Chondrocyte (in vitro differentiated cells): ENCODE measurements at regions not wholly inside any gene's neighbourhood (a gene's known extent, or its start where the extent isn't known, plus 50 kb on each side); places are given as distances from the start of the nearest gene placed in this dataset.

Source experiments
- DNase-seq: peaks from one replicate; pipeline ENCODE4 v3.0.0; 2021; ENCODE audit warnings: mixed read lengths, low spot score
- H3K27ac Mint-ChIP-seq: one replicate; pipeline ENCODE4 v1.8.0; 2021; ENCODE audit warnings: mild to moderate bottlenecking, moderate library complexity, mixed read lengths; ENCODE audit not compliant: unreplicated experiment
- H3K27me3 Mint-ChIP-seq: 2 replicates; pipeline ENCODE4 v1.8.0; 2021; ENCODE audit warnings: low read depth, mixed read lengths
- H3K36me3 Mint-ChIP-seq: 2 replicates; pipeline ENCODE4 v1.8.0; 2021; ENCODE audit warnings: low read depth, mixed read lengths
- H3K4me1 Mint-ChIP-seq: 2 replicates; pipeline ENCODE4 v1.8.0; 2021; ENCODE audit warnings: low read depth, mild to moderate bottlenecking, mixed read lengths
- H3K4me3 Mint-ChIP-seq: one replicate; pipeline ENCODE4 v1.8.0; 2021; ENCODE audit warnings: mild to moderate bottlenecking, moderate library complexity, mixed read lengths; ENCODE audit not compliant: unreplicated experiment
- H3K9me3 Mint-ChIP-seq: 2 replicates; pipeline ENCODE4 v1.8.0; 2021; ENCODE audit warnings: low read depth, mixed read lengths
- CTCF ChIP-seq: fragments of 200-600 bp; sonication (generic); IDR thresholded peaks from 2 replicates; pipeline ENCODE4 v1.5.0; 2021; ENCODE audit warnings: antibody characterized with exemption, mild to moderate bottlenecking, moderate library complexity

DNA sequence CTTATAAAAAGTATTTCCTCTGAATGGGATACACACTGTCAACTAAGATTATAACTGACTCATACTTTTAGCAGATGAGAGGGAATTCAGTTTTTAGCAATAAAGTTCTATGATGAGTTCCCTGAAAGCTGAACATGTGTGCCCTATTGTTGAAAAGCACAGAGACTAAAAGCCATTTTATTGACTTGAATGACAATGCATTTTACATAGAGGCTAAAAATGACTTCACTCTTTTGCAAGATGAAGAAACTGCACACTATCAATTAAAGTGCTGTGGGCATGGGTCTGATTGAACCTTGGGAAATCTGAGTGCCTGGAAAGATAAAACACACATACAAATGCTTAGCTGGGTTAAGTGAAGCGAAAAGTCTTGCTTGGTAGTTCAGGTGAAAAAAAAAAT, 633.4 kb downstream of the PDHA2 start:
- H3K27ac Mint-ChIP-seq = no peak overlapping the region
- peaks cover 28% of the 10 kb centered on the region for H3K9me3 Mint-ChIP-seq
- H3K4me1 Mint-ChIP-seq = peaks cover 9% of the 10 kb centered on the region
- H3K27me3 Mint-ChIP-seq = no peaks in the 10 kb centered on the region
- no peak for TF ChIP-seq CTCF
- peaks cover 4% of the 10 kb centered on the region for H3K36me3 Mint-ChIP-seq
- H3K4me3 Mint-ChIP-seq = no peak overlapping the region
- no peak for DNase-seq

- peaks cover 7% of the 10 kb centered on the region for H3K9me3 Mint-ChIP-seq
- H3K36me3 Mint-ChIP-seq = no peaks in the 10 kb centered on the region
- H3K4me1 Mint-ChIP-seq = no peaks in the 10 kb centered on the region
- no peak for DNase-seq
- TF ChIP-seq CTCF = peak; percentile 26
- H3K27ac Mint-ChIP-seq = no peak overlapping the region
- H3K27me3 Mint-ChIP-seq = peaks cover 3% of the 10 kb centered on the region
- no peak overlapping the region for H3K4me3 Mint-ChIP-seq
Observed at GRCh38 chr4:96483308-96484030, 643.6 kb downstream of the PDHA2 start.

DNA sequence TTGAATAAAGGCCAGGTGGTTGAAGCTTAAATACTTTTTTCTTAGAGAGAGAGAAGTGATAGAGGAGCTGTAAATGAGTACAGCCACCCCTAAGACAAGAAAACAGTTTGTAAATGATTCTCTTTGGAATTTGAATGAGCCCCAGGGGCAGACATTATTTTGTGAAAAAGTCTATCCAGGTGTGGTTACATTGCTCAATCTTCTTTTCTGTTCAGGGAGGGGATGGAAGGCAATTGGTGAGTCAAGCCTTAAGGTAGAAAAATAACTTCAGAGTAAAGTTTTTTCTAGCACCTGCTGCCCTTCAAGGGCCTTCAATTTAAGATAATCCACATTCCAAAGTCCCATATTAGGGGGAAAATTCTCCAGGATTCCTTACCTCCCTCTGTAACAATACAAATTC, 646.7 kb downstream of the PDHA2 start:
- peaks cover 7% of the 10 kb centered on the region for H3K9me3 Mint-ChIP-seq
- H3K36me3 Mint-ChIP-seq = no peaks in the 10 kb centered on the region
- no peaks in the 10 kb centered on the region for H3K4me1 Mint-ChIP-seq
- no peak overlapping the region for H3K27ac Mint-ChIP-seq
- H3K27me3 Mint-ChIP-seq = peaks cover 5% of the 10 kb centered on the region
- no peak for DNase-seq
- TF ChIP-seq CTCF = no peak
- H3K4me3 Mint-ChIP-seq = no peak overlapping the region

GRCh38 chr4:96497621-96498020, 657.7 kb downstream of the PDHA2 start:
- DNase-seq = no peak
- Mint-ChIP-seq H3K9me3 (peaks cover 34% of the 10 kb centered on the region), H3K4me1 (no peaks in the 10 kb centered on the region), H3K4me3 (no peak overlapping the region), H3K36me3 (no peaks in the 10 kb centered on the region), H3K27ac (no peak overlapping the region), H3K27me3 (no peaks in the 10 kb centered on the region)
- TF ChIP-seq CTCF = no peak

DNA sequence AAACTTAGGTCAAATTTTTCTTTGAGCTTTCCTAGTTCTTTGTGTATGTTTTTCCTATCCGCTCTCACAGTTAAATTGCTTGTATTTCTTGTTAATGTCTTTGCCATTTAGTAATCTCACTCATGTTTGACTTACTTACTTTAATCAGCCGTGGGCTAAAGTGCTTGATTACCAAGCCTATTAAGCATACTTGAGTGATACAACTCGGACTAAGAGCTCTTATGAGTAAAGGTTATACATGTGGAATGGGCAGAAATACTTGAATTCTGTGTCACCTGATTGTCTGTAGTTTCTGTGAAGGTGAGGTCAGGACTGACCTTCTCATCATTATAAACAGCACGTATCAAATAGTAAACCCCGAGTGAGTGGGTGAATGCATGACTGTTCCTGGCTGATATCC, 664.5 kb downstream of the PDHA2 start:
- Mint-ChIP-seq H3K36me3 (no peaks in the 10 kb centered on the region), H3K27me3 (no peaks in the 10 kb centered on the region), H3K9me3 (peaks cover 12% of the 10 kb centered on the region), H3K4me3 (no peak overlapping the region), H3K4me1 (no peaks in the 10 kb centered on the region), H3K27ac (no peak overlapping the region)
- TF ChIP-seq CTCF = no peak
- no peak for DNase-seq
